IMR-90 (cell line): ENCODE measurements at regions not wholly inside any gene's neighbourhood (a gene's known extent, or its start where the extent isn't known, plus 50 kb on each side); places are given as distances from the start of the nearest gene placed in this dataset.
"Not testable (repeated sequence)": the region's sequence is repeated elsewhere in the genome, so short reads cannot be mapped to it uniquely, and the experiment has no call there.

Experiments used
- ATAC-seq: fragments of 200-7000 bp; cut with Tn5 transposase; 2 replicates; pipeline ENCODE4 v1.9.1; 2020; ENCODE audit warnings: low read depth, mild to moderate bottlenecking, moderate library complexity
- BruUV-seq: library from RNA; stranded (reverse); fragments of 400-500 nt; replicated peaks from 2 replicates; lab custom pipeline; 2021; lab: Mats Ljungman, UMichigan
- CTCF ChIA-PET: fragments of 300-600 bp; formaldehyde crosslinking; extraction: SDS; loops from one replicate; lab custom pipeline; 2021; ENCODE audit warnings: antibody characterized with exemption; lab: Yijun Ruan, JAX
- POLR2A ChIA-PET: fragments of 300-600 bp; sonication (Branson Sonifier 250); formaldehyde crosslinking; loops from one replicate; lab custom pipeline; 2022; ENCODE audit warnings: antibody characterized with exemption; ENCODE audit not compliant: unreplicated experiment; lab: Charles Lee
- DNase-seq: peaks from one replicate; pipeline ENCODE4 v3.0.0; 2013
- H2AFZ ChIP-seq: replicated peaks from 2 replicates; pipeline ENCODE3; 2013; ENCODE audit warnings: low read length, mild to moderate bottlenecking; ENCODE audit not compliant: poor library complexity
- H2AK5ac ChIP-seq: 2 replicates; pipeline ENCODE4 v1.6.1; 2013; ENCODE audit warnings: low read depth, low read length, inconsistent platforms
- H2AK9ac ChIP-seq: replicated peaks from 2 replicates; pipeline ENCODE3; 2013; ENCODE audit warnings: mild to moderate bottlenecking, low read depth, low read length, moderate library complexity; ENCODE audit not compliant: poor library complexity
- H2BK120ac ChIP-seq: 2 replicates; pipeline ENCODE4 v1.6.1; 2013; ENCODE audit warnings: low read depth, low read length, inconsistent platforms
- H2BK15ac ChIP-seq: 3 replicates; pipeline ENCODE4 v1.6.1; 2013; ENCODE audit warnings: low read depth, low read length, inconsistent platforms
- H2BK20ac ChIP-seq: 2 replicates; pipeline ENCODE4 v1.6.1; 2013; ENCODE audit warnings: low read depth, mild to moderate bottlenecking, inconsistent platforms, low read length, moderate library complexity
- H2BK5ac ChIP-seq: 2 replicates; pipeline ENCODE4 v1.6.1; 2013; ENCODE audit warnings: mild to moderate bottlenecking, low read depth, low read length, inconsistent platforms; ENCODE audit not compliant: poor library complexity, severe bottlenecking
- H3K14ac ChIP-seq: replicated peaks from 2 replicates; pipeline ENCODE4 v1.6.1; 2013; ENCODE audit warnings: low read depth, low read length, inconsistent platforms
- H3K18ac ChIP-seq: 2 replicates; pipeline ENCODE4 v1.6.1; 2013; ENCODE audit warnings: low read depth, low read length, control low read depth
- H3K23ac ChIP-seq: 2 replicates; pipeline ENCODE4 v1.6.1; 2013; ENCODE audit warnings: low read depth, low read length, inconsistent platforms
- H3K27ac ChIP-seq: 2 replicates; pipeline ENCODE4 v1.5.1; 2013; ENCODE audit warnings: mild to moderate bottlenecking, control low read depth, low read length; ENCODE audit not compliant: insufficient read depth
- H3K27me3 ChIP-seq: 2 replicates; pipeline ENCODE4 v1.6.1; 2013; ENCODE audit warnings: low read length; ENCODE audit not compliant: control insufficient read depth, insufficient read depth
- H3K36me3 ChIP-seq: 2 replicates; pipeline ENCODE4 v1.6.1; 2013; ENCODE audit warnings: low read length, mixed read lengths; ENCODE audit not compliant: control insufficient read depth, insufficient read depth
- H3K4ac ChIP-seq: 2 replicates; pipeline ENCODE4 v1.6.1; 2013; ENCODE audit warnings: low read depth, low read length, inconsistent platforms
- H3K4me1 ChIP-seq: 2 replicates; pipeline ENCODE4 v1.6.1; 2013; ENCODE audit warnings: low read length, mixed read lengths; ENCODE audit not compliant: control insufficient read depth, insufficient read depth
- H3K4me2 ChIP-seq: 2 replicates; pipeline ENCODE4 v1.6.1; 2013; ENCODE audit warnings: low read depth, mild to moderate bottlenecking, control low read depth, low read length, moderate library complexity
- H3K4me3 ChIP-seq: 2 replicates; pipeline ENCODE4 v1.5.1; 2013; ENCODE audit warnings: low read depth, mild to moderate bottlenecking, control low read depth, low read length, moderate library complexity; ENCODE audit not compliant: insufficient read depth
- H3K56ac ChIP-seq: 2 replicates; pipeline ENCODE4 v1.6.1; 2013; ENCODE audit warnings: low read length, inconsistent platforms; ENCODE audit not compliant: insufficient read depth; ENCODE audit errors: extremely low read depth
- H3K79me1 ChIP-seq, 2 experiments: 2 replicates each; pipeline ENCODE4 v1.6.1; 2013; ENCODE audit warnings: low read length in 2 of 2, inconsistent platforms in 1 of 2, low read depth in 1 of 2
- H3K9ac ChIP-seq: 2 replicates; pipeline ENCODE4 v1.6.1; 2013; ENCODE audit warnings: low read depth, low read length, control low read depth
- H3K9me1 ChIP-seq: 2 replicates; pipeline ENCODE4 v1.6.1; 2013; ENCODE audit warnings: low read length, inconsistent platforms; ENCODE audit not compliant: insufficient read depth
- H3K9me3 ChIP-seq: 2 replicates; pipeline ENCODE4 v1.6.1; 2013; ENCODE audit warnings: low read length; ENCODE audit not compliant: control insufficient read depth, insufficient read depth
- H4K20me1 ChIP-seq: 2 replicates; pipeline ENCODE4 v1.6.1; 2013; ENCODE audit warnings: low read length, inconsistent platforms; ENCODE audit not compliant: insufficient read depth
- H4K5ac ChIP-seq: 2 replicates; pipeline ENCODE4 v1.6.1; 2013; ENCODE audit warnings: mild to moderate bottlenecking, low read depth, low read length, control low read depth
- H4K8ac ChIP-seq, 2 experiments: 2 replicates each; pipeline ENCODE4 v1.6.1; 2013; ENCODE audit warnings: low read depth in 2 of 2, low read length in 2 of 2, control low read depth in 1 of 2, inconsistent platforms in 1 of 2
- H4K91ac ChIP-seq: 2 replicates; pipeline ENCODE4 v1.6.1; 2013; ENCODE audit warnings: low read depth, low read length, inconsistent platforms; ENCODE audit not compliant: insufficient read depth
- WGBS, 2 experiments: methylation state at CpG; one replicate each; pipeline versions ENCODE4 v1.1.5 to v1.1.7; 2013; ENCODE audit warnings: missing lambda C conversion rate in 2 of 2; ENCODE audit not compliant: insufficient read length in 1 of 2; ENCODE audit errors: extremely low coverage in 2 of 2; 5-methylcytosine and 5-hydroxymethylcytosine counted together
- dilution Hi-C: fragments of 300-500 bp; cut with HindIII; formaldehyde crosslinking; loops from one replicate; pipeline ENCODE4 v1.14.3; 2018; ENCODE audit warnings: low sequenced_read_pairs; ENCODE audit not compliant: unreplicated experiment
- in situ Hi-C: fragments of 300-500 bp; cut with MboI; formaldehyde crosslinking; loops from 3 replicates; pipeline ENCODE4 v1.14.3; 2019; ENCODE audit warnings: low sequenced_read_pairs, inconsistent platforms, mixed read lengths
- intact Hi-C: fragments of 100-400 bp; cut with micrococcal nuclease; formaldehyde crosslinking; loops from 2 replicates; pipeline ENCODE4 v1.10.0; 2022

DNA sequence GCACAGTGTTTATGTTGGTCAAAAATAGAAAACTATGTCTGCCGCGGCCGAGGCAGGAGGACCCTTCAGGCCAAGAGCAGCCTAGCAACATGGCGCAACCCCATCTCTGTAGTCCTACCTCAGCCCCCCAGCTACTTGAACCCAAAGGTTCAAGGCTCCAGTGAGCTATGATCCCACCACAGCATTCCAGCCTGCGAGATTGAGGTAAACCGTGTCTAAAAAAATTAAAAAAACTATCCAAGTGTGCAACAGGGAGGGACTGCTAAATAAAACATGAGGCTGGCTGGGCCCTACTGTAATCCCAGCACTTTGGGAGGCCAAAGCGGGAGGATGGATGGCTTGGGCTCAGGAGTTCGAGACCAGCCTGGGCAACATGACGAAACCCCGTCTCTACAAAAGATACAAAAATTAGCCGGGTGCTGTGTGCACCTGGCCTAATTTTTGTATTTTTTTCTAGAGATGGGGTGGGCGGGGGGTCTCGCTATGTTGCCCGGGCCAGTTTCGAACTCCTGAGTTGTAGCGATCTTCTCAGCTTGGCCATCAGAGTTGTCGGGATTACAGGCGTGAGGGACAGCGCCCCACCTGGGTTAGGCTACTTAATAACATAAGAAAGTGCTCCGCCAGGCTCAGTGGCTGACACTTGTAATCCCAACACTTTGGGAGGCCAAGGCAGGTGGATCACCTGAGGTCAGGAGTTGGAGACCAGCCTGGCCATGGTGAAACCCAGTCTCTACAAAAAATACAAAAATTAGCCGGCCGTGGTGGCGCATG, 309.4 kb downstream of the ZNF37A start:
- 0 out of 2 replicates have a peak overlapping the region, but pooled peaks have one; percentile 38 for H3K23ac ChIP-seq
- H4K8ac ChIP-seq = peak overlapping the region; percentile 92 to 95; a peak in 3 of 4 replicates
- H3K56ac ChIP-seq, ATAC-seq, H3K36me3 ChIP-seq, H3K9me3 ChIP-seq, H3K4me1 ChIP-seq, DNase-seq, H2BK20ac ChIP-seq, dilution Hi-C loops, BruUV-seq, intact Hi-C loops, POLR2A ChIA-PET, H3K79me1 ChIP-seq, in situ Hi-C loops, CTCF ChIA-PET, H3K9me1 ChIP-seq, H2AK9ac ChIP-seq, H4K20me1 ChIP-seq, H3K27me3 ChIP-seq, H2BK15ac ChIP-seq, H2AK5ac ChIP-seq: not testable (repeated sequence)
- H3K14ac ChIP-seq = 0 out of 2 replicates have a peak overlapping the region, but pooled peaks have one; percentile 51
- H3K18ac ChIP-seq = peak overlapping the region; percentile 57
- H3K4me2 ChIP-seq = peak overlapping the region; percentile 80
- H3K27ac ChIP-seq = peak overlapping the region; percentile 97
- 72% methylated on average over 9 of the region's 23 CpGs; no CpG with 5 or more reads in 1 of the 2 experiments for WGBS, 2 experiments
- H3K4ac ChIP-seq = peak overlapping the region; percentile 64
- H4K5ac ChIP-seq = peak overlapping the region; percentile 97
- peak overlapping the region; percentile 99 for H3K4me3 ChIP-seq
- H2BK120ac ChIP-seq = peak overlapping the region; percentile 40; the same call in 1 of the 2 replicates
- peak overlapping the region; percentile 84 for H2BK5ac ChIP-seq
- peak overlapping the region; percentile 95 for H3K9ac ChIP-seq
- H2AFZ ChIP-seq = peak overlapping the region; percentile 76
- H4K91ac ChIP-seq = peak overlapping the region; percentile 79; the same call in 1 of the 2 replicates

DNA sequence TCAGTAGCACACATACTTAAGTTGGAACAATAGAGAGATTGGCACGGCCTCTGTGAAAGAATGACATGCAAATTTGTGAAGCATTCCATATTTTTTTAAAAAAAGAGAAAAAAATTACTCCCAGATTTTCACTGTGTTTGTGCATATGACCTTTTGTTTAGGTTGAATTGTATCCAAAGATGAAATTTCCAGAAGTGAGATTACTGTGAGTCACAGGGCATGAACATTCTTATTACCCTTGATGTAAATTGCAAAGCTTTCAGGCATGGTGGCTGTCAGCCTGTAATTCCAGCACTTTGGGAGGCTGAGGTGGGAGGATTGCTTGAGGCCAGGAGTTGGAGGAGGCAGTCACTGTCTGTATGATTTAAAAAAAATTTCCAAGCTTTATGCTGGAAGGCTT, 329.5 kb downstream of the ZNF37A start:
- H3K27ac ChIP-seq, H2BK20ac ChIP-seq, H4K20me1 ChIP-seq, H3K4me3 ChIP-seq, H3K36me3 ChIP-seq, CTCF ChIA-PET, H3K23ac ChIP-seq, H2AK5ac ChIP-seq, H3K18ac ChIP-seq, H3K14ac ChIP-seq, H3K9ac ChIP-seq, ATAC-seq, H2BK5ac ChIP-seq, H2BK120ac ChIP-seq, H4K8ac ChIP-seq, H4K5ac ChIP-seq, H3K56ac ChIP-seq, H2AK9ac ChIP-seq, in situ Hi-C loops, H3K4ac ChIP-seq, H3K27me3 ChIP-seq, H2AFZ ChIP-seq, H2BK15ac ChIP-seq, H3K4me1 ChIP-seq, POLR2A ChIA-PET, BruUV-seq, dilution Hi-C loops, H3K4me2 ChIP-seq, H3K9me1 ChIP-seq, intact Hi-C loops, H3K9me3 ChIP-seq, H4K91ac ChIP-seq, H3K79me1 ChIP-seq: not testable (repeated sequence)
- no CpG with 5 or more reads among the region's 1 CpG for WGBS, 2 experiments
- DNase-seq = peak; percentile 2
